PC-9 (cell line): ENCODE measurements at regions not wholly inside any gene's neighbourhood (a gene's known extent, or its start where the extent isn't known, plus 50 kb on each side); places are given as distances from the start of the nearest gene placed in this dataset.

Source experiments
- EZH2 ChIP-seq: fragments of 200-600 bp; sonication (generic); IDR thresholded peaks from 2 replicates; pipeline ENCODE4 v1.8.0; 2017; ENCODE audit warnings: antibody characterized with exemption, low read depth
- TF ChIP-seq, protein P1 (sequence below): fragments of 200-600 bp; sonication (generic); conservative IDR thresholded peaks from 2 replicates; pipeline ENCODE4 v1.6.1; 2017; ENCODE audit warnings: mixed run types, antibody characterized with exemption, mild to moderate bottlenecking, moderate library complexity

DNA sequence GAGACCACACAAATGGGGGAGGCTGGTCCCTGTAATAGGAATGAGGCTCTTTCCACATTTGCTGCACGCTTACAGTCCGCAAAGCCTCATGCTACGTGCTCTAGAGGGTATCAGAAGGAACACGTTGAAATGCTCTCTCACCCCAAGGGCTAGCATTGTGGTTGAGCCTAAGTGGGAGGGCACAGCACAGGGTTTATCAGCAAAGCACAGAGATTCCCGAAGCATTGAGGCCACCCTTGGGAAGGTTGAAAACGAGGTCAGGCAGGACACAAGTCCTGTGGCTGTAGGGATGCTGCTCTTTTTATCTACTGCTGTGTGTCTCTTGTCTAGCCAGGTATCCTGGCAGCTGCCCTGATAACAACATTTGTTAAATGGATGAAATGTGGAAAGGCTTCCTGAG is 378.3 kb downstream of the EN1 start:
- TF ChIP-seq, protein P1, sequence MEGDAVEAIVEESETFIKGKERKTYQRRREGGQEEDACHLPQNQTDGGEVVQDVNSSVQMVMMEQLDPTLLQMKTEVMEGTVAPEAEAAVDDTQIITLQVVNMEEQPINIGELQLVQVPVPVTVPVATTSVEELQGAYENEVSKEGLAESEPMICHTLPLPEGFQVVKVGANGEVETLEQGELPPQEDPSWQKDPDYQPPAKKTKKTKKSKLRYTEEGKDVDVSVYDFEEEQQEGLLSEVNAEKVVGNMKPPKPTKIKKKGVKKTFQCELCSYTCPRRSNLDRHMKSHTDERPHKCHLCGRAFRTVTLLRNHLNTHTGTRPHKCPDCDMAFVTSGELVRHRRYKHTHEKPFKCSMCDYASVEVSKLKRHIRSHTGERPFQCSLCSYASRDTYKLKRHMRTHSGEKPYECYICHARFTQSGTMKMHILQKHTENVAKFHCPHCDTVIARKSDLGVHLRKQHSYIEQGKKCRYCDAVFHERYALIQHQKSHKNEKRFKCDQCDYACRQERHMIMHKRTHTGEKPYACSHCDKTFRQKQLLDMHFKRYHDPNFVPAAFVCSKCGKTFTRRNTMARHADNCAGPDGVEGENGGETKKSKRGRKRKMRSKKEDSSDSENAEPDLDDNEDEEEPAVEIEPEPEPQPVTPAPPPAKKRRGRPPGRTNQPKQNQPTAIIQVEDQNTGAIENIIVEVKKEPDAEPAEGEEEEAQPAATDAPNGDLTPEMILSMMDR: no peak
- TF ChIP-seq EZH2: no peak
